Colonic mucosa (tissue), 4 donors: ENCODE measurements at regions not wholly inside any gene's neighbourhood (a gene's known extent, or its start where the extent isn't known, plus 50 kb on each side); places are given as distances from the start of the nearest gene placed in this dataset.

Experiments used
- DNase-seq: peaks from one replicate; pipeline ENCODE4 v3.0.0-alpha.2; 2020
- H3K27ac ChIP-seq: fragments of 200-600 bp; one replicate; pipeline ENCODE4 v1.8.0; 2021
- H3K27me3 ChIP-seq: fragments of 200-600 bp; one replicate; pipeline ENCODE4 v1.8.0; 2021
- H3K36me3 ChIP-seq: fragments of 200-600 bp; one replicate; pipeline ENCODE4 v1.8.0; 2021
- H3K4me1 ChIP-seq: fragments of 200-600 bp; one replicate; pipeline ENCODE4 v1.8.0; 2021; ENCODE audit warnings: mild to moderate bottlenecking
- H3K4me3 ChIP-seq: fragments of 200-600 bp; one replicate; pipeline ENCODE4 v1.8.0; 2021
- H3K9ac ChIP-seq, 2 donors: one replicate each; pipeline ENCODE4 v1.7.0; 2013; ENCODE audit warnings: control low read depth in 2 of 2, low read depth in 2 of 2, low read length in 2 of 2
- H3K9me3 ChIP-seq: fragments of 200-600 bp; one replicate; pipeline ENCODE4 v1.8.0; 2021
- intact Hi-C: fragments of 100-400 bp; cut with DNase I; formaldehyde crosslinking; loops from one replicate; pipeline ENCODE4 v1.14.1; 2022
- TF ChIP-seq, protein P1 (sequence below): fragments of 200-600 bp; IDR thresholded peaks from one replicate; pipeline ENCODE4 v1.8.0; 2022; ENCODE audit warnings: antibody characterized with exemption, mild to moderate bottlenecking
- donor health status: healthy.
- donor health status: DM: no; HTN: no; CAD: no.
- donor health status: DM: no; HTN: no; CAD: no.

GRCh38 chr7:84941936-84942335, 244.9 kb downstream of the SEMA3D start:
- H3K4me3 ChIP-seq: no peak overlapping the region
- no peaks in the 10 kb centered on the region for H3K36me3 ChIP-seq
- no peak overlapping the region for H3K27ac ChIP-seq
- no peaks in the 10 kb centered on the region for H3K27me3 ChIP-seq
- TF ChIP-seq, protein P1, sequence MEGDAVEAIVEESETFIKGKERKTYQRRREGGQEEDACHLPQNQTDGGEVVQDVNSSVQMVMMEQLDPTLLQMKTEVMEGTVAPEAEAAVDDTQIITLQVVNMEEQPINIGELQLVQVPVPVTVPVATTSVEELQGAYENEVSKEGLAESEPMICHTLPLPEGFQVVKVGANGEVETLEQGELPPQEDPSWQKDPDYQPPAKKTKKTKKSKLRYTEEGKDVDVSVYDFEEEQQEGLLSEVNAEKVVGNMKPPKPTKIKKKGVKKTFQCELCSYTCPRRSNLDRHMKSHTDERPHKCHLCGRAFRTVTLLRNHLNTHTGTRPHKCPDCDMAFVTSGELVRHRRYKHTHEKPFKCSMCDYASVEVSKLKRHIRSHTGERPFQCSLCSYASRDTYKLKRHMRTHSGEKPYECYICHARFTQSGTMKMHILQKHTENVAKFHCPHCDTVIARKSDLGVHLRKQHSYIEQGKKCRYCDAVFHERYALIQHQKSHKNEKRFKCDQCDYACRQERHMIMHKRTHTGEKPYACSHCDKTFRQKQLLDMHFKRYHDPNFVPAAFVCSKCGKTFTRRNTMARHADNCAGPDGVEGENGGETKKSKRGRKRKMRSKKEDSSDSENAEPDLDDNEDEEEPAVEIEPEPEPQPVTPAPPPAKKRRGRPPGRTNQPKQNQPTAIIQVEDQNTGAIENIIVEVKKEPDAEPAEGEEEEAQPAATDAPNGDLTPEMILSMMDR: no peak
- H3K9ac ChIP-seq: no peak overlapping the region
- DNase-seq: no peak
- intact Hi-C loops: no loop called here
- no peaks in the 10 kb centered on the region for H3K9me3 ChIP-seq
- H3K4me1 ChIP-seq: no peaks in the 10 kb centered on the region

DNA sequence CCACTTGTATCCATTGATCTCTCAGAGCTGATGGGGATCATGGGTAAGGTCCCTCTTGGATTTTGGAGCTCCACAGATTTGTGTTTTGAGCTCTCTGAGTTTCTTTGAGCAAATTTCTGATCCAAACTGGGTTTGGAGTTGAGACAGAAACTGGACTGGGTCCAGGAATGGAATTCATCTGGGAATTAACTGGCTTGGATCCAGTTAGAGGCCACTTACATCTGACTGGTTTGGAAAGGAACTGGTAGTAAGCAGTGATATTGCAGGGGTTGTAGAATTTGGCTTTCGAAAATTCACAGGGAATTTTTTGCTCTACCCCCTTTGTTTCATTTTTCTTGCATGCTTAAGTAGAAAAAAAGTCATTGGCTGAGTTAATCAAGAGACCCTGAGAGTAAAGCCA, 245.6 kb downstream of the SEMA3D start:
- H3K27me3 ChIP-seq: no peaks in the 10 kb centered on the region
- intact Hi-C loops: no loop called here
- no peaks in the 10 kb centered on the region for H3K4me1 ChIP-seq
- no peaks in the 10 kb centered on the region for H3K9me3 ChIP-seq
- no peaks in the 10 kb centered on the region for H3K36me3 ChIP-seq
- no peak for DNase-seq
- no peak overlapping the region for H3K4me3 ChIP-seq
- no peak overlapping the region for H3K9ac ChIP-seq
- TF ChIP-seq, protein P1: no peak
- no peak overlapping the region for H3K27ac ChIP-seq

DNA sequence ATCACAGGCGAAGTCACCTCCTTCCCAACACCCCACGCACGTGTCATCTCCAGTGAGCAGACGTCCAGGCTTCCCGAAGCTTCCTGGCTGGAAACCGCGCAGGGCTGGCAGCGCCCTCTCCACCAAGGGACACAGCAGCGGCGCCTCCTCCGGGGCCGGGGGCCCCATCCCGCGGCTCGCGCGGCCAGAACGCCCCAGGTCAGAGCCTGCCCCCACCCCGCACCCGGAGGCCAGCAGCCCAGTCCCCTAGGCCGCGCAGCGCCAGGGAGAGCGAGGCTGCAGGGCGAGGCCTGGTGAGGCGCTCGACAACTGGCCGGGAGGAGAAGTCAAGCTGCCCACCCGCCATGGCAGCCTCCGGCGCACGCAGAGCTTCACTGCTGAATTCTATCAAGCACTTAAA, 247.0 kb downstream of the SEMA3D start:
- Histone ChIP-seq H3K27ac (no peak overlapping the region), H3K4me3 (no peak overlapping the region), H3K4me1 (no peaks in the 10 kb centered on the region), H3K27me3 (no peaks in the 10 kb centered on the region), H3K36me3 (no peaks in the 10 kb centered on the region), H3K9me3 (no peaks in the 10 kb centered on the region), H3K9ac (no peak overlapping the region)
- intact Hi-C loops: no loop called here
- no peak for DNase-seq
- TF ChIP-seq, protein P1: no peak

GRCh38 chr7:84939442-84939841, 247.4 kb downstream of the SEMA3D start:
- H3K36me3 ChIP-seq: no peaks in the 10 kb centered on the region
- no peaks in the 10 kb centered on the region for H3K9me3 ChIP-seq
- H3K27ac ChIP-seq: no peak overlapping the region
- H3K27me3 ChIP-seq: no peaks in the 10 kb centered on the region
- DNase-seq: no peak
- H3K9ac ChIP-seq: no peak overlapping the region
- intact Hi-C loops: no loop called here
- no peak overlapping the region for H3K4me3 ChIP-seq
- H3K4me1 ChIP-seq: no peaks in the 10 kb centered on the region
- TF ChIP-seq, protein P1: no peak

- Histone ChIP-seq H3K4me3 (no peak overlapping the region), H3K36me3 (no peaks in the 10 kb centered on the region), H3K27me3 (no peaks in the 10 kb centered on the region), H3K4me1 (no peaks in the 10 kb centered on the region), H3K9me3 (no peaks in the 10 kb centered on the region), H3K27ac (no peak overlapping the region), H3K9ac (no peak overlapping the region)
- TF ChIP-seq, protein P1: no peak
- intact Hi-C loops: no loop called here
- DNase-seq: no peak
Measured at GRCh38 chr7:84924353-84924752, 262.5 kb downstream of the SEMA3D start.

- H3K9ac ChIP-seq: no peak overlapping the region
- DNase-seq: no peak
- no peak overlapping the region for H3K4me3 ChIP-seq
- no peaks in the 10 kb centered on the region for H3K9me3 ChIP-seq
- intact Hi-C loops: no loop called here
- H3K36me3 ChIP-seq: no peaks in the 10 kb centered on the region
- H3K27ac ChIP-seq: no peak overlapping the region
- no peaks in the 10 kb centered on the region for H3K4me1 ChIP-seq
- TF ChIP-seq, protein P1: no peak
- H3K27me3 ChIP-seq: no peaks in the 10 kb centered on the region
Measured at GRCh38 chr7:84923348-84923747, 263.5 kb downstream of the SEMA3D start.
